PC-3 (cell line): ENCODE measurements at regions not wholly inside any gene's neighbourhood (a gene's known extent, or its start where the extent isn't known, plus 50 kb on each side); places are given as distances from the start of the nearest gene placed in this dataset.
A peak's percentile ranks its signal among the peaks of the same experiment; 100 is the strongest.

Experiments
- ATAC-seq: fragments of 200-7000 bp; cut with Tn5 transposase; 2 replicates; pipeline ENCODE4 v1.9.1; 2020; ENCODE audit warnings: mild to moderate bottlenecking, moderate library complexity
- BruUV-seq: library from RNA; stranded (reverse); fragments of 400-500 nt; replicated peaks from 2 replicates; lab custom pipeline; 2021; lab: Mats Ljungman, UMichigan
- CTCF ChIA-PET: fragments of 300-600 bp; sonication (Branson Sonifier 250); formaldehyde crosslinking; loops from one replicate; lab custom pipeline; 2022; ENCODE audit warnings: antibody characterized with exemption; lab: Charles Lee
- POLR2A ChIA-PET: fragments of 300-600 bp; sonication (Branson Sonifier 250); formaldehyde crosslinking; loops from one replicate; lab custom pipeline; 2022; ENCODE audit warnings: antibody characterized with exemption; ENCODE audit not compliant: unreplicated experiment; lab: Charles Lee
- DNase-seq: peaks from one replicate; pipeline ENCODE4 v3.0.0-alpha.2; 2015
- H2AFZ ChIP-seq: fragments of 300-600 bp; sonication (generic); 2 replicates; pipeline ENCODE4 v1.6.0; 2016; ENCODE audit warnings: antibody characterized with exemption, low read length
- H3F3A ChIP-seq: fragments of 300-600 bp; sonication (generic); one replicate; pipeline ENCODE4 v1.6.0; 2017; ENCODE audit warnings: antibody characterized with exemption, low read length, control low read depth, mild to moderate bottlenecking; ENCODE audit not compliant: unreplicated experiment
- H3K27ac ChIP-seq: fragments of 300-600 bp; sonication (generic); 2 replicates; pipeline ENCODE4 v1.5.1; 2016; ENCODE audit warnings: mild to moderate bottlenecking, low read length
- H3K27me3 ChIP-seq: fragments of 300-600 bp; sonication (generic); 2 replicates; pipeline ENCODE4 v1.6.1; 2016; ENCODE audit warnings: low read length, mixed read lengths
- H3K36me3 ChIP-seq: fragments of 300-600 bp; sonication (generic); 2 replicates; pipeline ENCODE4 v1.6.1; 2016; ENCODE audit warnings: low read depth, mixed run types, low read length, mixed read lengths
- H3K4me1 ChIP-seq: fragments of 300-600 bp; sonication (generic); 2 replicates; pipeline ENCODE4 v1.5.1; 2016; ENCODE audit warnings: low read length; ENCODE audit not compliant: insufficient read depth
- H3K4me2 ChIP-seq: fragments of 300-600 bp; sonication (generic); 2 replicates; pipeline ENCODE4 v1.6.0; 2016; ENCODE audit warnings: low read length
- H3K4me3 ChIP-seq: fragments of 300-600 bp; sonication (generic); 2 replicates; pipeline ENCODE4 v1.5.1; 2016; ENCODE audit warnings: mild to moderate bottlenecking, low read length, mixed read lengths
- H3K79me2 ChIP-seq: fragments of 300-600 bp; sonication (generic); 2 replicates; pipeline ENCODE4 v1.6.1; 2017; ENCODE audit warnings: low read length, mixed read lengths
- H3K9ac ChIP-seq: fragments of 300-600 bp; sonication (generic); 2 replicates; pipeline ENCODE4 v1.6.0; 2016; ENCODE audit warnings: mild to moderate bottlenecking, low read length
- H3K9me2 ChIP-seq: fragments of 300-600 bp; sonication (generic); replicated peaks from 2 replicates; pipeline ENCODE4 v1.6.1; 2016; ENCODE audit warnings: mixed run types, low read length, mixed read lengths
- H3K9me3 ChIP-seq: fragments of 300-600 bp; sonication (generic); 2 replicates; pipeline ENCODE4 v1.6.1; 2016; ENCODE audit warnings: low read length, mixed read lengths
- H4K20me1 ChIP-seq: fragments of 300-600 bp; sonication (generic); 2 replicates; pipeline ENCODE4 v1.6.1; 2016; ENCODE audit warnings: low read length, mixed read lengths
- CTCF ChIP-seq: fragments of 300-600 bp; sonication (generic); conservative IDR thresholded peaks from 2 replicates; pipeline ENCODE4 v1.5.1; 2017; ENCODE audit warnings: antibody characterized with exemption, low read depth, mild to moderate bottlenecking, low read length
- EZH2 ChIP-seq: fragments of 300-600 bp; sonication (generic); IDR thresholded peaks from one replicate; pipeline ENCODE4 v1.6.1; 2017; ENCODE audit warnings: antibody characterized with exemption, mild to moderate bottlenecking, low read length; ENCODE audit not compliant: unreplicated experiment
- EZH2phosphoT487 ChIP-seq: fragments of 300-600 bp; sonication (generic); IDR thresholded peaks from 2 replicates; pipeline ENCODE4 v1.6.1; 2018; ENCODE audit warnings: mild to moderate bottlenecking, antibody characterized with exemption, low read length, borderline replicate concordance
- intact Hi-C: fragments of 100-400 bp; cut with micrococcal nuclease; formaldehyde crosslinking; loops from 2 replicates; pipeline ENCODE4 v1.9.0; 2023

- DNase-seq: no peak
- intact Hi-C loops: no loop called here
- ChIA-PET POLR2A (no interaction called here), CTCF (no interaction called here)
- Histone ChIP-seq H3K27me3 (no peaks in the 10 kb centered on the region), H3K9me2 (no peaks in the 10 kb centered on the region), H3K9me3 (no peaks in the 10 kb centered on the region), H4K20me1 (no peaks in the 10 kb centered on the region), H3K4me3 (no peak overlapping the region), H3K4me1 (no peaks in the 10 kb centered on the region), H3K79me2 (no peaks in the 10 kb centered on the region), H3K27ac (no peak overlapping the region), H3K9ac (no peak overlapping the region), H3K4me2 (no peak overlapping the region), H2AFZ (no peak overlapping the region), H3K36me3 (no peaks in the 10 kb centered on the region), H3F3A (no peaks in the 10 kb centered on the region)
- ATAC-seq: no peak
- TF ChIP-seq EZH2 (no peak), CTCF (no peak), EZH2phosphoT487 (no peak)
- BruUV-seq: no TSS peak
Observed at GRCh38 chrX:123081776-123082175, 102.3 kb upstream of the GRIA3 start.

- ChIA-PET POLR2A (no interaction called here), CTCF (no interaction called here)
- no peak overlapping the region for H3K9ac ChIP-seq
- H3K4me1 ChIP-seq: no peaks in the 10 kb centered on the region
- H3K27ac ChIP-seq: 0 out of 2 replicates have a peak overlapping the region, but pooled peaks have one; percentile 16
- H3K79me2 ChIP-seq: no peaks in the 10 kb centered on the region
- H3F3A ChIP-seq: no peaks in the 10 kb centered on the region
- H3K27me3 ChIP-seq: no peaks in the 10 kb centered on the region
- no peaks in the 10 kb centered on the region for H3K9me3 ChIP-seq
- H4K20me1 ChIP-seq: no peaks in the 10 kb centered on the region
- no peak overlapping the region for H3K4me2 ChIP-seq
- DNase-seq: peak; percentile 1
- no peak overlapping the region for H3K4me3 ChIP-seq
- no peak for ATAC-seq
- H2AFZ ChIP-seq: no peak overlapping the region
- H3K36me3 ChIP-seq: no peaks in the 10 kb centered on the region
- no peaks in the 10 kb centered on the region for H3K9me2 ChIP-seq
- no peak for TF ChIP-seq EZH2
- no peak for TF ChIP-seq CTCF
- no peak for TF ChIP-seq EZH2phosphoT487
- no TSS peak for BruUV-seq
- intact Hi-C loops: no loop called here
Observed at GRCh38 chrX:123083924-123084323, 100.2 kb upstream of the GRIA3 start.

- Histone ChIP-seq H4K20me1 (no peaks in the 10 kb centered on the region), H3K4me3 (no peak overlapping the region), H3K4me1 (no peaks in the 10 kb centered on the region), H3K9me3 (no peaks in the 10 kb centered on the region), H3K4me2 (no peak overlapping the region), H2AFZ (no peak overlapping the region), H3K27ac (0 out of 2 replicates have a peak overlapping the region, but pooled peaks have one; percentile 16), H3K9me2 (no peaks in the 10 kb centered on the region), H3K79me2 (no peaks in the 10 kb centered on the region), H3K27me3 (no peaks in the 10 kb centered on the region), H3K36me3 (no peaks in the 10 kb centered on the region), H3K9ac (no peak overlapping the region), H3F3A (no peaks in the 10 kb centered on the region)
- BruUV-seq: no TSS peak
- ChIA-PET POLR2A (no interaction called here), CTCF (no interaction called here)
- DNase-seq: peak; percentile 16
- intact Hi-C loops: no loop called here
- TF ChIP-seq EZH2phosphoT487 (no peak), EZH2 (no peak), CTCF (no peak)
- no peak for ATAC-seq
Observed at GRCh38 chrX:123084797-123085196, 99.3 kb upstream of the GRIA3 start.
